Hematopoietic multipotent progenitor cell treated with erythropoietin and hydrocortisone succinate and interleukin-3 and kit ligand, for 6 days (in vitro differentiated cells): ENCODE measurements at regions not wholly inside any gene's neighbourhood (a gene's known extent, or its start where the extent isn't known, plus 50 kb on each side); places are given as distances from the start of the nearest gene placed in this dataset.

ENCODE experiments used
- DNase-seq: peaks from one replicate; pipeline ENCODE4 v3.0.0-alpha.2; 2015

DNA sequence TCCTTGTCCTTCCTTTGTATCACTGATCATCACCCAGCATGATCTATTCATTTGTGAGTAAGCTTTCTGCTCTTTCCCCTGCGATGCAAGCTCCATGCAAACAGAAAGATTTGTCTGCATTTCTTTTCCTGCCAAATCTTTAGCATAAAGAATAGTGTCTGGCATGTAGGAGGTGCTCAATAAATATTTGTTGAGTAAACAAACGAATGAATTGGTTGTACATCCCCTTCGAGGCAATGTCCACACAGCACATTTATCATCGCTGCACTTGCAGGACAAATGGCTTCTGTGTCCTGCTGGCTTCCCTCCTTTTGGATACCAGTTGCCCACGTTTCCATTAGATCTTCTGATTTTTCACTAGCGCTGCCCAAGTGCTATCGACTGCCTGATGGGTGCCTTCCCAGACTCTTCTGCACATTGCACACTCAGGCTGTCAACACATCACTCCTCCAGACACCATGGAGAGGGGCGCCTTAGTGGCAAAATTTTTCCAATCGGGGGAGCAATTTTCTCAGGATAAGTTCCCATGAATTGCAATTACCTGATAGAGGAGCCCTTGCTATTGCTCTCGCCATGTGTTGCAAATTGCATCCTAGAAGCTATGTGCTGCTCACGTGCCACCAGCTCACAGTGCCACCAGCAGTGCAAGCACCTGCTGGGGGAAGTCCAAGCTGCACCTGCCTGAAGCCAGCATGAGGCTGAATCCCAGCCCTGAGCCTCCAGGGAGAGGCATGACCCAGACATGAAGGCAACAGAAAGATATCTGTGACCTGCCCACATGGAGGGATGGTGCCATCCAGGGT lies 206.6 kb downstream of the KIF26A start:
- DNase-seq = no peak

GRCh38 chr14:104345621-104346462 lies 207.5 kb downstream of the KIF26A start:
- DNase-seq = no peak

DNA sequence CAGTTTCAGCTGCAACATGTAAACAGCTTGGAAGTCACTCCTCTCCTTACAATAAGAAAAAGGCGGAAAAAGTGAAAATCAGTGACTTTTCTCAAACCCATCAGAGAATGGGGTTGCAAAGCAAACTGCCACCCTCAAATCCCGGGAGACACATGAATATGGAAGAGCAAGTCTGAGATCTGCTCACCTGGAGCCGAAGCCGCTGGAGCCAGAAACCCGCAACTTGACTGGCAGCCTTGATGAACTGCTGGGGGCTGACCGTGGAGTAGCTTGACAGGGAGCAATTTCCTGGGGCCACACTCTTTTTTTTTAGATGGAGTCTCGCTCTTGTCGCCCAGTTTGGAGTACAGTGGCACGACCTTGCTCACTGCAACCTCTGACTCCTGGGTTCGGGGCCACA lies 208.2 kb downstream of the KIF26A start:
- no peak for DNase-seq

DNA sequence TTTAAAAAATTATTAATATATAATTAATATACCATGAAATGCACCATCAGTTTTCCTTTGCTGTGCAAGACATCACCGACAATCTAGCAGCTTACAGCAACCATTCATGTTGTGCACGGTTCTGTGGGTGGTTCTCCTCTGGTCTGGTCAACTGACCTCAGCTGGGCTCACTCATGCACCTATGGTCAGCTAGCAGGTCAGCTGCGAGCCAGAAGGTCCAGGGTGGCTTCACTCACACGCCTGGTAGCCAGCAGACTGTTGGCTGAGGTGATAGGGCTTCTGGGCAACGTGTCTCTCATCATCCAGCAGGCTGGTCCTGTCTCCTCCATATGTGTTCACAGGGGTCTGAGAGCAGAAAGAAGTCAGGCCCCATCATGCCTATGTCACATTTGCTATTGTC lies 210.4 kb downstream of the KIF26A start:
- DNase-seq = no peak

DNA sequence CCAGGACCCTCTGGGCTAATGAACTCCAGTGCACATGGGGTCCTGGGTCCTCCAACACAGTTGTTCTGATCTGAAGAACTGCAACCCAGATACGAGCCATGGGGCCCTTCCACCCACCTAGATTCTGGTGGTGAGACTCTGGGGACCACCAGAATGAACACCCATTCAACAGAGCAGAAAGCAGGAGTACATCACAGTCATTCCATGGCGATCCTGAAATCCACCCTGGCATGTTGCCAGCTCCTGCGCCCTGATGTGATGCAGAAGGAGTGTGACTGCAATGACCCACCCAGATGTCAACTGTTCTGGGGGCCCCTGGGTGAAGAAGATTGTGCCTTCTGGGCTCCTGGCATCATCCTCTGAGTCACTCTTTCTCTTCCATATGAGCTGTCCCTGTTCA lies 211.6 kb downstream of the KIF26A start:
- no peak for DNase-seq

DNA sequence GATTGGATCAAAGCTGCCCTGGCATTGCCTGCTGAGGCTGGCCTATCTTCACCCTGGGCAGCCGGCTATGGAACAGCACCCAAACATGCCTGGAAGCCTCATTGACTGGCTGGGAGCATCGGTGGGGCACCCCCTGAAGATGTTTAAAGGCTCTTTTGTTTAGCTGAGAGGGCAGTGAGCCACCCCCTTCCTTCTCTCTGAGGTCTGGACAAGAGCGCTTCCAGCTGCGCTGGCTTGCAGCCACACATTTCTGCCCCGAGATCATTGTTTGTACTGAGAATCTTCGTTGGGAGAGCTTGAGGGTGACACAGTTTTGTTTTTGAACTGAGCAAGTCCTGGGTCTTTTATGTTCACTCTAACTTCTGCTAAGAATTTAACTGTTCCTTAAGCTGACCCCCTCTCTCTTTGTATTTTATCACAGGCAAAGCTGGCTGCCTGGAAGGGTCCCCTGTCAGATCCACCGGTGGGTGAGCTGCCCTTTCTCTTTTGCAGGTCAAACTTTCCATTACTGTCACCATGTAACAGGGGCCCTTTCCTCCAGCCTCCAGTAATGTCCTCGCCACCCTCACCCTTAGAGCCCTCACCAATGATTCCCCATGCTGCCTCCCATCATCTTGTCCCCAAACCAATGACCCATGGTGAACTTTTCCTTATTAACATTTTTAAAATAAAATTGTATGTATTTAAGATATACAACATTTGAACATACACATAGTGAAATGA lies 212.2 kb downstream of the KIF26A start:
- no peak for DNase-seq

DNA sequence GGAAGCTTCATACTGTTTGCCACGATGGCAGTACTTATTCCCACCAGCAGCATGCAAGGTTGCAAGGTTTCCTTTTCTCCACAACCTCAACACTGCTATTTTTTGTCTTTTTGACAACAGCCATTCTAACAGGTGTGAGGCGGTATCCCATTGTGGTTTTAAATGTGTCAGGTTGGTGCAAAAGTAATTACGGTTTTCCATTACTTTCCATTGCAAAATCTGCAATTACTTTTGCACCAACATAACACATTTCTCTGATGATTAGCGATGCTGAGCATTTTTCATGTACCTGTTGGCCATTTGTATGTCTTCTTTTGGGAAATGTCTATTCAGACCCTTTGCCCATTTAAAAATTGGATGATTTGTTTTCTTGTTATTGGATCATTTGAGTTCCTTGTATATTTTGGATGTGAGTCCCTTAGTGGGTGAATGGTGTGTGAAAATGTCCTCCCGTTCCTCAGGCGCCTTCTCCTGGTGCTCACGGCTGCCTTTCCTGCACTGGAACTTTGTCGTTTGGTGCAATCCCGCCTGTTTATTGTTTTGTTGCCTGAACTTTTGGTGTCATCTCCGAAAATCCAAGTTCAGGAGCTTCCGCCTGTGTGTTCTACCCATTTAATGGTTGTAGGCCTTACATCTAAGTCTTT lies 213.6 kb downstream of the KIF26A start:
- no peak for DNase-seq

DNA sequence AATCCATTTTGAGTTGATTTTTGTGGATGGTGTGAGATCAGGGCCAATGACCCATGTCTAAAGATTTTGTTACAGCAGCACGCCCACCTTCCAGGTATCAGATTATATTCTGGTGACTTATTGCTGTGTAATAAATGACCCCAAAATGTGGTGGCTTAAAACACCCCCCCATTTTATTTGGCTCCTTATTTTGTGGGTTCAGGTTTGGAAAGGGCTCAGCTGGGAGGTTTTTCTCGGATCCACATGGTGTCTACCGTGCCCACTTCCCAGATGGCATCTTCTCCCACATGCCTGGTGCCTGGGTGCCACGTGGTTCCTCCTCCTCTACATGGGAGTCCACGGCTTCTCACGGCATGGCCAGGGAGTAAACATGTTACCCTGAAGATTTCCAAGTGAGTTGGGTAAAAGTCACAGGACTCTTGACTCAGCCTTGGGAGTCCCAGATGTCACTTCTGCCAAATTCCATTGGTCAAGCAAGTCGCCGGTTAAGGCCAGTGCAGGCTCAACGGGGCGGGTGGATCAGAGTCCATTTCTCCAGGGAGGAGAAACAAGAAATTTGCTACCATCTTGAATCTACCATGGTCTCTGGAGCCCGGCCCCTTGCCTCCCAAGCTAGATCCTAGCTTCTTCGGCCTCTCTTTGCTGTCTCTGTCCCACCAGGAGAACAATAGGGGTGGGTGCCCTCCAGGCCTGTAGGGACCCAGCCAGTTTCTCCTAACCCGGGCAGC lies 214.3 kb downstream of the KIF26A start:
- no peak for DNase-seq

DNA sequence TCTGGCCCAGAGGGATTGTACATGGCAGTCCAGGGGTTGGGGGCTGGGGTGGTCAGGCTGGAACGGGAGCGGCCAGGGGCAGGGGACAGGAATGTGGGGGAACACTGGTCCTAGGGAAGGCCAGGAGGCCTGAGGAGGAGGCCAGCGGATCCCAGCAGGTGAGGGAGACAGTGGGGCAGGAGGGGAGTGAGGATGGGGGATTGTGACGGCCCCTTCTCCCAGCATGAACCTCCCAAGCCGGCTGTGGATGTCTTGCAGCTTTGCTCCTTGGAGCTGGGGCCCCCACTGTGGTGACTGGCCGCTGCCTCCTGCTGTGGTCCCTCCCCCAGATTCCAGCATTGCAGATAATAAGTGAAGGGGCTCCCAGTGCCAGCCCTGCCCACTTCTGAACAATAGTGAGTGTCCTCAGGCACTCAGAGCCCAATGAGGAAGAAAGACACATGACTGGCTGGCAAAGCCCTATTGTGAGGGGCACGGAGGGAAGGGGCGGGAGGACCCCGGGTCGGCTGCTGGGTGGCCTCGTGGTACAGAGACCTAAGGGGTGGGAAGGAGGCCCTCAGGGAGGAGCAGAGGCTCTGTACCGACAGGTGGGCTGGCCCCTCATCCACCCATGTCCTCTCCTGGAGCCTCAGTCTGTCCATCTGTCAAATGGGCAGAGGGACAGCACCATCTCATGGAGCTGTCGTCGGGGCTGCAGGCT lies 215.0 kb downstream of the KIF26A start:
- no peak for DNase-seq

- DNase-seq = no peak
Observed at GRCh38 chr14:104353921-104354701, 215.7 kb downstream of the KIF26A start.

GRCh38 chr14:104355101-104356019 lies 217.0 kb downstream of the KIF26A start:
- DNase-seq = no peak

DNA sequence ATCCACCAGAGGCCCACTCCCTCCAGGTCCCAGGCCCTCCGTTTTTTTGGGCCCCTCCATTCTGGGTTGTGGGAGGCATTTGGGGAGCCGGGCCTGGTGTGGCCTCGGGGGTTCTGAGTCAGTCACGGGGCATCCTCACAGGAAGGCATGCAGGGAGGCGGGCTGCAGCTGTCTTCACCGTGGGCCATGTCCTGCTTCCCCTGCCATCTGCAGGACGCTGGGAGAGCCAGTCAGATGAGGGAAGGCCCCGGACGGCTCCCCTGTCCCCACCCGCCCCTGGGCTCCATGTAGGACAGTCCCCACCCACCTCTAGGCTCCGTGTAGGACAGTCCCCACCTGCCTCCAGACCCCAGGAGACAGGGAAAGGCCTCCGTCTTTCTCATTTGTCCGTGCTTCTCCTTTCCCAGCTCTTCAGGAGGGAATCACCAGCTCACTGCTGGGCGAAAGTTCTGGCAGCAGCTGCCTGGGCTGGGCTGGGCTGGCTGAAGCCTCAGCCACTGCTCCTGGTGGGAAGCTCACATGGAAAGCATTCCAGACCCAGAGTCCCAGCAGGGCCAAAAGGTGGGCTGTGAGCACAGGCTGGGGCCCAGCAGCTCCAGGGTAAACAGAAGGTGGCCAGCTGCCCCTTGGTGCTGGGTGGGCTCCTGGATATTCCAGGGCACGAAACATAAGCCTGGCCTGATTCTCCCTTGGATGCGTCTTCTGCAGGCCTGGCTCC lies 217.8 kb downstream of the KIF26A start:
- DNase-seq = no peak

GRCh38 chr14:104356738-104357688 lies 218.6 kb downstream of the KIF26A start:
- DNase-seq = no peak

DNA sequence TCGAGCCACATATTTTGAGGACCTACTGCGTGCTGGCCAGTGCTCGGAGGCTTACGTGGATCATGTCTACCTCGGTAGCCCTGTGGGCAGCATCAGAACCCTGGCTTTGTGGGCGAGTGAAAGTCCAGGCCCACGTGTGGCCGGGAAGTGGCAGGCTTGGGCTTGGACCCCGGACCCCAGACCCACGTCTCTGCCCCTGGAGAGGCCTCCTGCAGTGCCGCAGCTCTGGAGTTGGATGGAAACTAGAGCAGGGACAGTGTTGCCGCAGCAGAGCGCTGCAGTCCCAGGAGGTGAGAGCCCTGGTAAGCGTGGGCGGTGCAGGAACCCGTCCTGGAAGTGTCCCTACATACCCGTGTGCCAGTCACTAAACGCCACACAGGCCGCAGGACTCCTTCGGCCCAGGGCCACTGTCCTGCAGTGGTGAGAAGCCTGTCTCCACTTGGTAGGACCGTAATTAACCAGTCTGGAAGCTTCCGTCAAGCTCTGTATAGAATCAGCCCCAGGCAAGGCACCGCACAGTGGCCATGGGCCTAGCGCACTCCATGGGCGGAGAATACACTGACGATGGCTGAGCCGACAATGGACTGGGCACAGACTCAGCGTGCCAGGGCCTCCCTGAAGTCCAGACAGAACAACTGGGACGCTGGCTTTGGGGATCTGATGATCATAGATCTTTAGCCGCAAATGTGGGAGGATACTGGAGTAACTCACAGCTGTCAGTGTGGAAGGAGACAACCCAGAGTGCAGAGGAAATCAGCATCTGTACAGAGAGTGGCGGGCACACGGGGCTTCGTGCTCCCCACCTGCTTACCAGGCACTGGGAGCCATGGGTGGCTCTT lies 219.5 kb downstream of the KIF26A start:
- DNase-seq = no peak

GRCh38 chr14:104358528-104359300 lies 220.3 kb downstream of the KIF26A start:
- DNase-seq = no peak
